BLaER1 (cell line): ENCODE measurements at regions not wholly inside any gene's neighbourhood (a gene's known extent, or its start where the extent isn't known, plus 50 kb on each side); places are given as distances from the start of the nearest gene placed in this dataset.

Experiments used
- H3K27ac ChIP-seq: shearing (Covaris generic); formaldehyde crosslinking; 2 replicates; pipeline ENCODE4 v1.8.1; 2022
- H3K27me3 ChIP-seq: shearing (Covaris generic); formaldehyde crosslinking; 2 replicates; pipeline ENCODE4 v1.8.1; 2022
- H3K36me3 ChIP-seq: shearing (Covaris generic); formaldehyde crosslinking; 2 replicates; pipeline ENCODE4 v1.8.1; 2022
- H3K4me1 ChIP-seq: shearing (Covaris generic); formaldehyde crosslinking; 2 replicates; pipeline ENCODE4 v1.8.1; 2022
- H3K4me2 ChIP-seq: shearing (Covaris generic); formaldehyde crosslinking; 2 replicates; pipeline ENCODE4 v1.8.1; 2022
- H3K4me3 ChIP-seq: shearing (Covaris generic); formaldehyde crosslinking; 2 replicates; pipeline ENCODE4 v1.8.1; 2022
- H3K9ac ChIP-seq: shearing (Covaris generic); formaldehyde crosslinking; 2 replicates; pipeline ENCODE4 v1.8.1; 2022
- H3K9me3 ChIP-seq: shearing (Covaris generic); formaldehyde crosslinking; 2 replicates; pipeline ENCODE4 v1.8.1; 2022
- H4K20me1 ChIP-seq: shearing (Covaris generic); formaldehyde crosslinking; 2 replicates; pipeline ENCODE4 v1.8.1; 2022
- Cebpa-rat ChIP-seq: shearing (Covaris generic); IDR thresholded peaks from 2 replicates; pipeline ENCODE4 v1.8.1; 2022

DNA sequence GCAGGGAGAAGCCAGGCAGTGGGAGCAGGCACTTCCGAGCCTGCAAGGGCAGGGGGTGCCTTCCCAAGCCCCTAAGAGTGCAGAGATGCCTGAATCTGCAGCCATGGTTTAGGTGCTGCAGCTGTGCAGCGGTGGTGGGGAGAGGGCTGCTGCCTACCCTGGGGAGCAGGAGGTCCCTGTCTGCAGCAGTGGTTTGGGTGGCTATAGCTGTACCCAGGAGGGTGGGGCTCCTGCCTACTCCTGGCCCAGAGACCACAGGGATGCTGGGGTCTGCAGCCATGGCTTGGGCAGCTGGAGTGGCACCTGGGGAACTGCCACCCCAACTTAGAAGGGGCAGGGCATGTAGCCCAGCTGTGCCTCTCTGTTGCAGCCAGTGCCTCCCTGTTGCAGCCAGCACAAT is 488.1 kb upstream of the THBS1 start:
- Histone ChIP-seq H3K9ac (no peak overlapping the region), H4K20me1 (no peaks in the 10 kb centered on the region), H3K4me2 (no peak overlapping the region), H3K9me3 (no peaks in the 10 kb centered on the region), H3K27ac (no peak overlapping the region), H3K4me1 (no peaks in the 10 kb centered on the region), H3K27me3 (no peaks in the 10 kb centered on the region), H3K4me3 (no peak overlapping the region), H3K36me3 (no peaks in the 10 kb centered on the region)
- TF ChIP-seq Cebpa-rat, result no peak

DNA sequence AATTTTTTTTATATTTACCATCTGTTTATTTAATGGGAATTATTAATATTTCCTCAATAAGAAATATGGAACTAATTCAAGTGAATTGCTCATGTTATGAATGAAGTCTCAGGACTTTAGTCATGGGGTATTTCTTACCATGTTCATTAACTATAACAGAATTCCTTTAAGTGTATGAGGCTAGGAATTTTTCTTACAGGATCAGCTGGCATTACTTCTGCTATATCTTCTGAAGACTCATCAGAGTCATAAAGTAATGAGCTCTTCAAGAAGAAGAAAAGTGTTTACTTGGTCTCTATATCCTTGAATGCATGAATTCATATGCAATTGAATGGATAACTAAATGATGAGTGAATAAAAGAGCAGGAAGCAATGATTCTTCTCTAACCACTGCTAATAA is 486.8 kb upstream of the THBS1 start:
- H3K4me2 ChIP-seq, result no peak overlapping the region
- no peaks in the 10 kb centered on the region for H3K9me3 ChIP-seq
- H3K27ac ChIP-seq, result no peak overlapping the region
- no peaks in the 10 kb centered on the region for H3K36me3 ChIP-seq
- no peaks in the 10 kb centered on the region for H3K4me1 ChIP-seq
- H3K4me3 ChIP-seq, result no peak overlapping the region
- H4K20me1 ChIP-seq, result no peaks in the 10 kb centered on the region
- no peak overlapping the region for H3K9ac ChIP-seq
- no peak for TF ChIP-seq Cebpa-rat
- no peaks in the 10 kb centered on the region for H3K27me3 ChIP-seq

DNA sequence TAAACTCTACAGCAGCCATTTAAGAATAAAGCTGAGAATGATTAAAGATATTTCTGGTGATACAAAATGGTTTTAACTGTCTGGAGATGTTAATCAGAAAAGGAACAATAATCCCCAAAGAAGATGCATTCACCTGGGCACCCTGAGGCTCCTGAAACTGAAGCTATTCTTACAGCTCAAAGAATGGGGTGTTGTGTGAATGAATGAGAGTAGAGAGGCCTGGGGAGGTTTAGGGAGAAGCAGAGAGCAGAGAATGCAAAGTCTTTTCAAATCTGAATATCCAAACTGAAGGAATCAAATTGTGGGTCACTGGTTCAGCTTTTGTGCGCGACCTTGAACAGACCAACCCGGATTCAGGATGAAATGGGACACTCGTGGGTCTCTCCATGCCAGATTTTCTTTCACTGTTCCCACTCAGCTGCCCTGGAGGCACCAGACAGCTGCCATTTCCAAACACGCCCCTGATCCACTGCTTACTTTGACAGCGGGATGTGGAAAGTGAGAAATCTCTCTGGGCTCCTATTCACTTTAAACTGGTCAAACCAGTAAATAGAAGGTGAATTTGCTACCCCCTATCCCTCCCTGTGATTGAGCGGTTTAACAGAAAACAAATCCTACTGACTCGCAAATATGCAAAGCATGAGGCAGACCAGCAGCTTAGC is 485.5 kb upstream of the THBS1 start:
- no peak overlapping the region for H3K27ac ChIP-seq
- no peaks in the 10 kb centered on the region for H4K20me1 ChIP-seq
- no peaks in the 10 kb centered on the region for H3K27me3 ChIP-seq
- no peaks in the 10 kb centered on the region for H3K4me1 ChIP-seq
- H3K36me3 ChIP-seq, result no peaks in the 10 kb centered on the region
- no peaks in the 10 kb centered on the region for H3K9me3 ChIP-seq
- no peak overlapping the region for H3K4me2 ChIP-seq
- no peak overlapping the region for H3K4me3 ChIP-seq
- no peak overlapping the region for H3K9ac ChIP-seq
- no peak for TF ChIP-seq Cebpa-rat

DNA sequence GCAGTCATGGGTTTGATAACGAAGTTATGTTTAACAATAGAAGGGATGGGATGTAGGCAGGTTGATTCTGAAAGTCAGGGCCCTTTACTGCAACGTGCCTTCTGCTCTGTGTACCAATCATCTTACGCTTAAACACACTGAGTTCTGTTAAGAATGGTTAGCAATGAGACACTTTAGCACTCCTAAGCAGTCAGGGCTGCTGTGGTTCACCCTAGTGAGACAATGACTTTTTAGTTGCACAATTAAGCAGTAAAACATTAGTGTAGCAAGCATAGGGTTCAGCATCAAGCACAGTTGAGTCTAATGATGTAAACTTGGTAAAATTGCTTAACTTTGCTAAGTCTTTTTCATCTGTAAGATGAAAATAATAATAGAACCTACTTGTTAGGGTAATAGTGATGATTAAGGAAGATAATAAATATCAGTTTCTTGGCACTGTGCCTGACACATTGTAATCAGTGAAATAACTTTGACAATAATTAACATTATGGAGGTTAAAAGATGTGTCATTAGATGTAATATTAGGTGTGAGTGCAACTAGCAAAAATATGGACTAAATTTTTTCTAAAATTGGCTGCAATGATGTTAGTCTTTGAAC is 484.2 kb upstream of the THBS1 start:
- no peaks in the 10 kb centered on the region for H3K36me3 ChIP-seq
- H3K9me3 ChIP-seq, result no peaks in the 10 kb centered on the region
- no peak overlapping the region for H3K4me2 ChIP-seq
- no peak overlapping the region for H3K4me3 ChIP-seq
- no peaks in the 10 kb centered on the region for H3K4me1 ChIP-seq
- H3K9ac ChIP-seq, result no peak overlapping the region
- TF ChIP-seq Cebpa-rat, result no peak
- no peaks in the 10 kb centered on the region for H4K20me1 ChIP-seq
- H3K27ac ChIP-seq, result no peak overlapping the region
- no peaks in the 10 kb centered on the region for H3K27me3 ChIP-seq

DNA sequence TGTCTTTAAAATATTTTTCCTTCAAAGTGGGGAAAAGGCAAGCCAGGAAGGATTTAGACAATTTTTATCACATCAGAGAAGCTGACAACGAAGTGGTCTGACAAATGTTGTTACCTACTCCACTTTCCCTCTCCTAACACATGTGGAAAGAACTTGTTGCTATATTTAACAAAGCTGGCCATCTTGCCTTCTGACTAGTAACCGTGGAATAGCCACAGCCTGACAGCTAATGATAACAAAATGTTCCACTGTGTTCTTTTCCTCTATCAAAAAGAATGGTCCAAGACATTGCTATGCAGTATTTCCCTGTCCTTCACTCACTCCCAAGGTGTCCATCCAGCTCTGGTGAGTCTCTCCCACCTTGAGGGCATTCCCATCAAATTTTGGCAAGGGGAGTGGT is 481.4 kb upstream of the THBS1 start:
- no peak for TF ChIP-seq Cebpa-rat
- no peak overlapping the region for H3K27ac ChIP-seq
- no peaks in the 10 kb centered on the region for H3K36me3 ChIP-seq
- no peak overlapping the region for H3K4me3 ChIP-seq
- no peaks in the 10 kb centered on the region for H3K9me3 ChIP-seq
- no peak overlapping the region for H3K4me2 ChIP-seq
- H3K27me3 ChIP-seq, result no peaks in the 10 kb centered on the region
- H4K20me1 ChIP-seq, result no peaks in the 10 kb centered on the region
- H3K9ac ChIP-seq, result no peak overlapping the region
- no peaks in the 10 kb centered on the region for H3K4me1 ChIP-seq

DNA sequence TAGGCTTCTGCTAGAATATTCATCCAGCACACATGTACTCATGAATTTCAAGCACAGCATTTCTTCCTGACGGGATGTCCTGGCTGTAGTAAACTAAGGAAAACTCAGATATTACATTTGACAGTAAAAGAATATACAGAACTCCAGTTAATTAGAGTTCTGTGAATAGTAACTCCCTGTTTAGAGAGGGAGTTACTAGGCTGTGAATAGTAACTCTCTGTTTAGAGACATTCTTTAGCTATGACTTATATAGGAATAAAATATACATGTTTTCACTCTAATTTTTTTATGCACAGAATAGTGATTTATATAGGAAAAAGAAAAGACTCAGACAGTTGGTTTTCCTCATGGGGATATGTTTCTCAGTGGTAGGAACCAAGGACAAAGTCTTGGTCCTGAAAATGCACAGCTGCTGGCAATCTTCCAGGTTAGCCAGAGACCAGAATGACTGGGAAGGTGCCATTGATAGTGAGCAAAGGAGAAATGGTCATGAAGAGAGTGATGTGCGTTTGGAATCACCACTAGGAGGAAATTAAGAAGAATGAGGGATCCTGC is 480.7 kb upstream of the THBS1 start:
- no peak overlapping the region for H3K4me2 ChIP-seq

DNA sequence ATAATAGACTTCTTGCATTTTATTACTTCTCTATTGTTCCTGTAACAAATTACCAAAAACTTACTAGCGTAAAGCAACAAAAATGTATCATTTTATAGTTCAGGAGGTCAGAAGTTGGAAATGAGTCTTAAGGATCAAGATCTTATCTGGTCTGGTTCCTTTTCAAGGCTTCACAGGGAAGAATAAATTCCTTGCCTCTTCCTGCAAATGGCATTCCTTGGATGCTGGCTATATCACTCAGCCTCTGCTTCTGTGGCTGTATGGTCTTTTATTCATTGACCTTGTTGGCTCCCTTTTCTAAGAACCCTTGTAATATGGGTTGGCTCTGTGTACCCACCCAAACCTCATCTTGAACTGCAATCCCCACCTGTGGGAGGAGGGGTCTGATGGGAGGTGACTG is 478.4 kb upstream of the THBS1 start:
- H3K4me1 ChIP-seq, result no peaks in the 10 kb centered on the region
- no peaks in the 10 kb centered on the region for H3K9me3 ChIP-seq
- TF ChIP-seq Cebpa-rat, result no peak
- H3K4me2 ChIP-seq, result no peak overlapping the region
- H3K27ac ChIP-seq, result no peak overlapping the region
- H3K4me3 ChIP-seq, result no peak overlapping the region
- no peaks in the 10 kb centered on the region for H3K27me3 ChIP-seq
- no peaks in the 10 kb centered on the region for H3K36me3 ChIP-seq
- no peak overlapping the region for H3K9ac ChIP-seq
- no peaks in the 10 kb centered on the region for H4K20me1 ChIP-seq

More for the DNA sequence above, 480.7 kb upstream of the THBS1 start:
- no peak for TF ChIP-seq Cebpa-rat
- no peaks in the 10 kb centered on the region for H3K36me3 ChIP-seq
- no peak overlapping the region for H3K27ac ChIP-seq
- no peak overlapping the region for H3K4me3 ChIP-seq
- no peaks in the 10 kb centered on the region for H3K9me3 ChIP-seq
- H4K20me1 ChIP-seq, result no peaks in the 10 kb centered on the region
- no peak overlapping the region for H3K9ac ChIP-seq
- no peaks in the 10 kb centered on the region for H3K4me1 ChIP-seq
- no peaks in the 10 kb centered on the region for H3K27me3 ChIP-seq

DNA sequence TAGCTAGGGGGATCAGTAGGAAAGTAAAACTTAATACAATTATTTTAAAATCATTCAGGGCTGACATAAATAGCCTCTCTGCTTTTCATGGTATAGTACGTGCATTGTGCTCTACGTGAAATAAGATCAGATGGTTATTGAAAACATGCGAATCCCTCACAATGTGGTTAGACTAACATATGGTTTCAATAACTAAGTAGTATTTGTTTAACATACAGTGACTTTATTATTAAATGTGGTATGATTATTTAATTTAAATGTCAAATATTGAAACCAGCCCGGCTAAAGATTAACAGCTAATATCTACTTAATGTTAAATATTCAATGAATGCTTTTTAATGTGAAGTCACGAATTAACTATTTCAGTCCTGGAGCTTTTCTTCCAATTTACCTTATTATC is 473.9 kb upstream of the THBS1 start:
- Histone ChIP-seq H3K4me2 (no peak overlapping the region), H3K4me1 (no peaks in the 10 kb centered on the region), H4K20me1 (no peaks in the 10 kb centered on the region), H3K9ac (no peak overlapping the region), H3K27ac (no peak overlapping the region), H3K4me3 (no peak overlapping the region), H3K9me3 (no peaks in the 10 kb centered on the region), H3K36me3 (no peaks in the 10 kb centered on the region), H3K27me3 (no peaks in the 10 kb centered on the region)
- no peak for TF ChIP-seq Cebpa-rat

DNA sequence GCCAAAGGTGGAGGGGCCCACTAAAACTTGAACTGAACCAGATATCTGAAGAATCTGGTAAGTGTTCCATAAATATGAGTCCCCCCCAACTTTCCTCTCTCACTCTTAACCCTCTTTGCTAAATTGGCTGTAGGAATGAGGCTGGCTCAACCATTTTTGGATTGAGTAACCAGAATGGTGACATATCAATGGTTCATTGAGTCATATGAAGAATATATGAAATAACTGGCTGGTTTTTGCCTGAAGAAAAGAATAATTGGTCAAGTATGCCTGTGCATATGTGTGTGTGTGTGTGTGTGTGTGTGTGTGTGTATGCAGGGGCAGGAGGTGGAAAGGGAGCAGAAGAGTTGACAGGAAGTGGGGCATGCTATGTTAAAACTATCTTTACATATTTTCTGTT is 472.9 kb upstream of the THBS1 start:
- no peaks in the 10 kb centered on the region for H3K4me1 ChIP-seq
- no peak overlapping the region for H3K4me3 ChIP-seq
- H3K9ac ChIP-seq, result no peak overlapping the region
- no peaks in the 10 kb centered on the region for H3K9me3 ChIP-seq
- H4K20me1 ChIP-seq, result no peaks in the 10 kb centered on the region
- H3K36me3 ChIP-seq, result no peaks in the 10 kb centered on the region
- no peaks in the 10 kb centered on the region for H3K27me3 ChIP-seq
- no peak overlapping the region for H3K4me2 ChIP-seq
- no peak overlapping the region for H3K27ac ChIP-seq
- TF ChIP-seq Cebpa-rat, result no peak

DNA sequence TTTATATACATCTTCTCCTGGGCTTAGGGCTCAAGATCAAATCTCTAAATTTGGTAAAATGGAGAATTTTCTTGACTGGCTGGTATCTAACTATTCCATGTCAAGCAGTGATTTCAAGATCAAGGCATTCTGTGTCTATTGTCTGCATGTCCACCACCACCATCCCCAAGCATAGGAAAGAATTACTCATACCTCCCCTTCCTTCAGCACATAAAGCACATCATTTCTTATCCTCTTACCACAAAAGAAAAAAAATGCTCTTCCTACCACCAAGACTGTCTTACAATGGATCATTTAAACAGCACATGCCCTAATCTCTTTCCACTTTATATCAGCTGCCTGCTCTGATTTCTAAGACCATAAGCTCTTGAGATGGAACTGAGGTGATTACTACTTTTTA is 470.5 kb upstream of the THBS1 start:
- Histone ChIP-seq H4K20me1 (no peaks in the 10 kb centered on the region), H3K36me3 (no peaks in the 10 kb centered on the region), H3K9me3 (peaks cover 15% of the 10 kb centered on the region), H3K4me3 (no peak overlapping the region), H3K27me3 (no peaks in the 10 kb centered on the region), H3K4me2 (no peak overlapping the region), H3K27ac (no peak overlapping the region), H3K4me1 (no peaks in the 10 kb centered on the region), H3K9ac (no peak overlapping the region)
- TF ChIP-seq Cebpa-rat, result no peak

DNA sequence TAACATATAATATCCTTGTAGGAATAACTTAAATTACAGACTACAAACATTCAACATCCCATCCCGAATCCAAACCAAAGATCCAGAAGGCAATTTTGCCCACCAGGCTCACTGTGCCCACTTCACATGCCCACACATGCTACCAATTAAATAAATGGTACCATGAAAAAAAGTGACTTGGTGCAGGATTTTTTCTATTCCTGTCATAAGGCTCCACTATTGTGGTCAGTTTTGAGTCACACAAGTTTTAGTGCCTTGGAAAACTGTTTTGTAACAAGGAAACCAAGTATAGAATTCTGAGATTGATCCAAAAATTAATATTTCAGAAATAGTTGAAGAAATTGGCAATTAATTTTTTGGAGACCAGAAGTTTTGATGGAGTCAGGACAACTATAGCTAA is 470.1 kb upstream of the THBS1 start:
- Histone ChIP-seq H3K27ac (no peak overlapping the region), H3K9ac (no peak overlapping the region), H3K9me3 (peaks cover 19% of the 10 kb centered on the region), H3K27me3 (no peaks in the 10 kb centered on the region), H3K36me3 (no peaks in the 10 kb centered on the region), H3K4me3 (no peak overlapping the region), H3K4me1 (no peaks in the 10 kb centered on the region), H3K4me2 (no peak overlapping the region), H4K20me1 (no peaks in the 10 kb centered on the region)
- TF ChIP-seq Cebpa-rat, result no peak
